IPS DF 6.9 (cell line): ENCODE measurements at regions not wholly inside any gene's neighbourhood (a gene's known extent, or its start where the extent isn't known, plus 50 kb on each side); places are given as distances from the start of the nearest gene placed in this dataset.
"Not testable (repeated sequence)": the region's sequence is repeated elsewhere in the genome, so short reads cannot be mapped to it uniquely, and the experiment has no call there.

Source experiments
- DNase-seq: peaks from one replicate; pipeline ENCODE4 v3.0.0-alpha.2; 2013; ENCODE audit warnings: low read depth, low spot score
- H3K27ac ChIP-seq: one replicate; pipeline ENCODE4 v1.5.1; 2013; ENCODE audit warnings: low read length, control low read depth
- H3K27me3 ChIP-seq: 2 replicates; pipeline ENCODE4 v1.6.1; 2013; ENCODE audit warnings: mild to moderate bottlenecking, low read length; ENCODE audit not compliant: control insufficient read depth, insufficient read depth
- H3K36me3 ChIP-seq: 2 replicates; pipeline ENCODE4 v1.6.1; 2013; ENCODE audit warnings: low read length; ENCODE audit not compliant: control insufficient read depth, insufficient read depth
- H3K4me1 ChIP-seq: 2 replicates; pipeline ENCODE4 v1.6.1; 2013; ENCODE audit warnings: low read length; ENCODE audit not compliant: control insufficient read depth, insufficient read depth
- H3K4me3 ChIP-seq: 2 replicates; pipeline ENCODE4 v1.5.1; 2013; ENCODE audit warnings: mild to moderate bottlenecking, low read length
- H3K9me3 ChIP-seq: 2 replicates; pipeline ENCODE4 v1.6.1; 2013; ENCODE audit warnings: low read length, inconsistent platforms; ENCODE audit not compliant: control insufficient read depth, insufficient read depth
- whole genome bisulfite sequencing: extraction: QIAGEN DNeasy Blood & Tissue Kit; methylation state at CpG from one replicate; pipeline ENCODE4 v1.1.7; 2013; ENCODE audit warnings: mixed read lengths, missing lambda C conversion rate; ENCODE audit not compliant: insufficient read length, insufficient coverage; 5-methylcytosine and 5-hydroxymethylcytosine counted together

DNA sequence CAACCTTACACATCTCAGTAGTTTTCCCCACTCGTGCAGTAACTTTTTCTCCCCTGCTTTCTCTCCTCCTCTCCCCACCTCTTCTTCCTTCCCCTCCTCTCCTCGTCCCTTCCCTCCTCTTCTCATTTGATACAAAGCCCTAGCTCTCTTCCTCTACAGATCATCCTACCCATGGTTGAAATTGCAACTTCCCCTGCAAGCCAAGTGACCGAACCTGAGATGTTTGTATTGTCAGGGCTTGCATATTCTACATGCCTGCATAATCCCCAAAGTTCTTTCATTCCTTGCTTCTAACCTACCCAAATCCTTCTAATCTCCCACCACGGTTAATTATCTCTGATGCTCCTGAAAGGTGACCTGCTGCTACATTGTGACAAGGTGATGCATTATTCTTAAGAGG is 408.6 kb upstream of the AMELY start:
- not testable (repeated sequence) for DNase-seq, H3K27ac ChIP-seq, H3K9me3 ChIP-seq, H3K36me3 ChIP-seq, H3K4me3 ChIP-seq, H3K27me3 ChIP-seq, H3K4me1 ChIP-seq
- no CpG with 5 or more reads among the region's 4 CpGs for WGBS

DNA sequence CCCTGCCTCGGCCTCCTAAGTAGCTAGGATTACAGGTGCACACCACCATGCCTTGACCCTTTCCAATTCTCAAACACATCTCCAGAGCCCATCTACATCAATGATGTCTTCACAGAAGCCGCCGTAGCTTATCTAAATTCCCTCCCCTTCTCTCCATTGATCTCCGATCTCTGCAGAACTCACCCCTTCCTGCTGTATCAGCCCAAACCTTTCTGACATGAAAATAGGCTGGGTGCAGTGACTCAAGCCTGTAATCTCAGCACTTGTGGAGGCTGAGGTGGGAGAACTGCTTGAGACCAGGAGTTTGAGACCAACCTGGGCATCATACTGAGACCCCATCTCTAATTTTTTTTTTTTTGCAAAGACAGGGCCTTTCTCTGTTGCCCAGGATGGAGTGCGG is 406.6 kb upstream of the AMELY start:
- no peak overlapping the region for H3K27ac ChIP-seq
- no CpG with 5 or more reads among the region's 5 CpGs for WGBS
- no peaks in the 10 kb centered on the region; the same call in 1 of the 2 replicates for H3K4me1 ChIP-seq
- no peak overlapping the region for H3K4me3 ChIP-seq
- H3K27me3 ChIP-seq: no peaks in the 10 kb centered on the region
- no peak for DNase-seq
- no peaks in the 10 kb centered on the region for H3K9me3 ChIP-seq
- no peaks in the 10 kb centered on the region for H3K36me3 ChIP-seq

DNA sequence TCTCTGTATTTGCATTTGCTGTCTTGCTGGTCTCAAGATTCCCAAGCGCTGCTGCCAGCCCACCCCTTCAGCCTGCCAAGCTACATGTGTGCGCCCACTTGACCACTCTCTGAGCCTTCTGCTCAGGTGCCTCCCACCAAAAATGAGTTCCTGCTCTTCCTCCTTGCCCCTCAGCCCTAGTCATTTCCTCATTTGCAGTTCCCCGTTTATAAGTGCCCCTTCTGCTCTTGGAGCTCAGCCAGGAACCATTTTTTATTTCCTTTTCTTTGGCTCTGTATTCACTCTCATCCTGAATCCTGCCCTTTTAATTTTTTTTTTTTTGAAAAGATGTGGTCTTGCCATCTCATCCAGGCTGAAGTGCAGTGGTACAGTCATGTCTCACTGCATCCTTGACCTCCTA is 406.0 kb upstream of the AMELY start:
- H3K9me3 ChIP-seq: no peaks in the 10 kb centered on the region
- WGBS: no CpG with 5 or more reads among the region's 3 CpGs
- no peak for DNase-seq
- H3K4me3 ChIP-seq: no peak overlapping the region
- H3K4me1 ChIP-seq: no peaks in the 10 kb centered on the region; the same call in 1 of the 2 replicates
- no peak overlapping the region for H3K27ac ChIP-seq
- no peaks in the 10 kb centered on the region for H3K27me3 ChIP-seq
- no peaks in the 10 kb centered on the region for H3K36me3 ChIP-seq

DNA sequence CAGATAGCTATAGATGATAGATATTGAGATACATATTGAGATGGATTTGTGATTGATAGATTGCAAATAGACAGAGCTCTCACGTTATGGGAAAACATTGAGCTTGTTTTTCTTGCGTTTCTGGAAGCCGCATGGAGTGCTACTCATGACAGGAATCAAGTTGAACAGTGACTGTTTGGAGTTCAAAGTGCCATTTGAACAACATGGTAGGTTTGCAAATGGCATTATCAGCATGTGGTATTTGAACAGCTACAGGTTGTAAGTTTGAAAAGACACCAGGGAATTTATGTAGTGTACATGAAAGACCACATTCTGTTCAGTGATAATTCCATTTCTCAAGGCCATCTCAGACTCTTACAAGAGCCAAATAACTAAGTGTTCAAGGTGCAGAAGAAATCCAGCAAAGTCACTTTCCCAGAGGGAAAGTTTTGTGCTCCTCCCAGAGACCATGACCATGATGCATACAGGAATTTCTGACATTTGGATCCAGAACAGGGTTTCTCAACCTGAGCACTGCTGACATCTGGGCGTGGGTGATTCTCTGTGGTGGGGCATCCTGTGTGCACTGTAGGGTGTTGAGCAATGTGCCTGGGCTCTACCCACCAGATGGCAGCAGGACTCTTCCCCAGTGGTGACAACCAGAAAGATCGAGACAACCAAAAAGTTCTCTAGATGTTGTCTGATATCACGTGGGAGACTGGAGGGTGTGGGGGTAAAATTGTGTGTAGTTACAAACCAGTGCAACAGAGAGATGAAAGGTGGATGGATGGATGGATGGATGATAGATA is 399.1 kb upstream of the AMELY start:
- H3K27ac ChIP-seq: no peak overlapping the region
- H3K4me1 ChIP-seq: no peaks in the 10 kb centered on the region; the same call in 1 of the 2 replicates
- no peak overlapping the region for H3K4me3 ChIP-seq
- H3K27me3 ChIP-seq: no peaks in the 10 kb centered on the region
- H3K9me3 ChIP-seq: no peaks in the 10 kb centered on the region
- no peak for DNase-seq
- H3K36me3 ChIP-seq: no peaks in the 10 kb centered on the region
- WGBS: no CpG with 5 or more reads among the region's 6 CpGs

DNA sequence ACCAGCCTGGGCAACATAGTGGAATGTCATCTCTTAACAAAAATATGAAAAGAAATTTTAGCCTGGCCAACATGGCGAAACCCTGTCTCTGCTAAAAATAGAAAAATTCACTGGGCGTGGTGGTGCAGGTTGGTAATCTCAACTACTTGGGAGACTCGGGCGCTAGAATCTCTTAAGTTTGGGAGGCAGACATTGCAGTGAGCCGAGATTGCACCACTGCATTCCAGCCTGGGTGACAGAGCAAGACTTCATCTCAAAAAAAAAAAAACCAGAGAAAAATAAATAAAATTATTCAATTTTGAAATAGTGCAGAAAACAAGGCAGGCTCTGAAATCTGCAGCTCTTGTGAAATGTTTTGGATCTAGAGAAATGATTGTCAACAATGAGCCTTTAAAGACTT is 397.3 kb upstream of the AMELY start:
- Histone ChIP-seq H3K4me1 (no peaks in the 10 kb centered on the region; the same call in 1 of the 2 replicates), H3K36me3 (no peaks in the 10 kb centered on the region; the same call in 1 of the 2 replicates), H3K9me3 (no peaks in the 10 kb centered on the region), H3K27me3 (no peaks in the 10 kb centered on the region), H3K27ac (no peak overlapping the region), H3K4me3 (no peak overlapping the region)
- no peak for DNase-seq
- WGBS: no CpG with 5 or more reads among the region's 5 CpGs

DNA sequence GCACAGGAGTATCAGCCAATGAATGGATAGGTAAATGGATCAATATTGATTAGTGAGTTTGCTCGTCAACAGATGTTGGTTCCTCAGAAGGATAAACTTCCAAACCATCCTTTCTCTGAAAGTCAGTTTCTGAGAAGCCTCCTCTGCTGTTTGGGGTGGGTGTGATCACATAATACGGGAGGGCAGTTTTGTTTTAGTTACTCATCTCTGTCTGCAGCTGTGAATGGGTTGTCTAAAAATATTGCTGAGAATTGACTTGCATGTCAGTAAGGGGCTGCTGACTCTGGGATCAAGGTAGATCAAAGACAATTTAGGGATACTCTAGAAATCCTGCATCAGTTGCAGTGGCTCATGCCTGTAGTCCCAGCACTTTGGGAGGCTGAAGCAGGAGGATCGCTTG is 390.8 kb upstream of the AMELY start:
- no peak for DNase-seq
- Histone ChIP-seq H3K36me3 (no peaks in the 10 kb centered on the region; the same call in 1 of the 2 replicates), H3K4me1 (no peaks in the 10 kb centered on the region; the same call in 1 of the 2 replicates), H3K9me3 (no peaks in the 10 kb centered on the region), H3K27me3 (no peaks in the 10 kb centered on the region), H3K4me3 (no peak overlapping the region), H3K27ac (no peak overlapping the region)
- no CpG with 5 or more reads among the region's 3 CpGs for WGBS

DNA sequence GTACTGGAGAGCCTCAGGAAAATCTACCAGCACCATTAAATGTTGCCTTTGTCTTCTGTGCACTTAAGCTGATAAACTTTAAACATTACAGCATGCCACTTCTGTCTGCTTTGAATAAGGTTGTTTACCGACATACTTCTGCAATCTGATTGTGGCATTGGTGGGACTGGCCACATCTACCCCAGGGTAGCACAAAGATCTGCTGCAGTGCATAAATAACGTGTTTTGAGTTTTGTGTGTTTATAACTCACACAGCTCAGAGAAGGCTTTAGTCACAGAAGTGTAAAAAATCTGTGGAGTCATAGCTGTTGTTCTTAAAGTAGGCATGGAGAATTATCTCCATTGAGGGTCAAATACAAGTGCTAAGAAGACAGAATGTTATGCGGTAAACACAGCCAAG is 388.4 kb upstream of the AMELY start:
- Histone ChIP-seq H3K27ac (no peak overlapping the region), H3K36me3 (no peaks in the 10 kb centered on the region), H3K4me1 (no peaks in the 10 kb centered on the region; the same call in 1 of the 2 replicates), H3K4me3 (no peak overlapping the region), H3K27me3 (no peaks in the 10 kb centered on the region), H3K9me3 (no peaks in the 10 kb centered on the region)
- WGBS: no CpG with 5 or more reads among the region's 3 CpGs
- no peak for DNase-seq

DNA sequence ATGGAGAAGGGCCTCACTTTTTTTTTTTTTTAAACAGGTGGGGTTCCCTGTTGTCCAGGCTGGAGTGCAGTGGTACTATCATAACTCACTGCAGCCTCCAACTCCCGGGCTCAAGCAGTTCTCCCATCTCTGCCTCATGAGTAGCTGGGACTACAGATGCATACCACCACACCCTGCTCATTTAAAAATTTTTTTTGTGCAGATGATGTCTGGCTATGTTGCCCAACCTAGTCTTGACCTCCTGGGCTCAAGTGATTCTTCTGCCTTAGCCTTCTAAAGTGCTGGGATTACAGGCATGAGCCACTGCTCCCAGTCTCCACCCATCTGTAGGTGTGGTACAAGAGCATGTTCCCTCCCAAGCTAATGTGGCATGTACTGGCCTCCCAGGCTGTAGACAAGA is 380.6 kb upstream of the AMELY start:
- DNase-seq: no peak
- H3K27ac ChIP-seq: no peak overlapping the region
- no peak overlapping the region for H3K4me3 ChIP-seq
- no CpG with 5 or more reads among the region's 1 CpG for WGBS
- no peaks in the 10 kb centered on the region for H3K4me1 ChIP-seq
- H3K9me3 ChIP-seq: no peaks in the 10 kb centered on the region
- H3K36me3 ChIP-seq: no peaks in the 10 kb centered on the region
- no peaks in the 10 kb centered on the region for H3K27me3 ChIP-seq

DNA sequence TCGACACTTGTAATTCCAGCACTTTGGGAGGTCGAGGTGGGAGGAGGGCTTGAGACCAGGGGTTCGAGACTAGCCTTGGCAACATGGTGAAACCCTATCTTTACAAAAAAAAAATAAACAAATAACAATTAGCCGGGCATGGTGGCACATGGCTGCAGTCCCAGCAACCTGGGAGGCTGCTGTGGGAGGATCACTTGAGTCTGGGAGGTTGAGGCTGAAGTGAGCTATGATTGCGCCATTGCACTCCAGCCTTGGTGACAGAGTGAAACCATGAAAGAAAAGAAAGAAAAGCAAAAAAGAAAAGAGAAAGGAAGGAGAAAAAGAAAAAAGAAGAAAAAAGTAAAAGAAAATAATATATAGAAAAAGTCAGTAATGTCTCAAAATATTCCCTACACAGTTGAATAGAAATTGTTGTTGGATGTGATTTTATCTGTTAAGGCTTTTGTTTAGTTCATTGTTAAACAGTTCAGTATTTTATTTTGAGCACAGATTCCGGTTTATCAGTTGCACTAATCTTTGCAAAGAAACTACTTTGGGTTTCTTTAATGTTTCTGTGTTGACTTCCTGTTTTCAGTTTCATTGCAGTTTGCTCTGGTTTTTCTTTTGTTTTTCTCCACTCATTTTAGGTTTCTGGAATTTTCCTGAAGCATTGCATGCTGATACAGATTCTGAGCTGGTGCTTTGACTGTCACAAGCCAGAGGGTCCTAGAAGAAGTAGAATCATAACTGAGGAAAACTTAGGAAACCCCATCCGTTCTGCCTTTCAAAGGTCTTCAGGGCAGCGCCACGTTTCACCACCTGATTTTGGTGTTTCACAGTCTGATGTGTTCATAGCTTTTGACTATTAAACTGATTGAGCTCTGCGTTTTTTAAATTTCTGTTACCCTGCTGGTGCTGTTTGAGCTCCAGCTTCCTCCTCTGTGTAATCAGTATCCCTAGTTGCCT is 378.6 kb upstream of the AMELY start:
- no peak overlapping the region for H3K27ac ChIP-seq

DNA sequence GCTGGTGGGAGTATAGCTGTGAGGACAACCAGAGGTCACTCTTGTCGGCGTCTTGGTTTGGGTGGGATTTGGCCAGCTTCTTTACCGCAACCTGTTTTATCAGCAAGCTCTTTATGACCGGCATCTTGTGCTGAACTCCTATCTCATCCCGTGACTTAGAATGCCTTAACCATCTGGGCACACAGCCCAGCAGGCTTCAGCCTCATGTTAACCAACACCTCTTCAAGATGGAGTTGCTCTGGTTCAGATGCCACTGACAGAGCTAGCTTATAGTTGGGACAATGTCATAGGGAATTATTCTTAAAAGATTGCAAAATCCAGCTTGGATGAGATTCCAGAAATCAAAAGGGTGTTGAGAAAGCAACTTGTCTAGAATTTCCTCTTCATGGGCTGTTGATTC is 377.1 kb upstream of the AMELY start:
- WGBS: no CpG with 5 or more reads among the region's 5 CpGs
- Histone ChIP-seq H3K27me3 (no peaks in the 10 kb centered on the region), H3K9me3 (no peaks in the 10 kb centered on the region), H3K4me1 (no peaks in the 10 kb centered on the region), H3K4me3 (no peak overlapping the region), H3K36me3 (no peaks in the 10 kb centered on the region), H3K27ac (no peak overlapping the region)
- DNase-seq: no peak

More for the DNA sequence above, 378.6 kb upstream of the AMELY start:
- Histone ChIP-seq H3K4me1 (no peaks in the 10 kb centered on the region), H3K4me3 (no peak overlapping the region), H3K36me3 (no peaks in the 10 kb centered on the region), H3K27me3 (no peaks in the 10 kb centered on the region), H3K9me3 (no peaks in the 10 kb centered on the region)
- DNase-seq: no peak
- WGBS: no CpG with 5 or more reads among the region's 10 CpGs
